ENCODE measurements at regions not wholly inside any gene's neighbourhood (a gene's known extent, or its start where the extent isn't known, plus 50 kb on each side); places are given as distances from the start of the nearest gene placed in this dataset.

DNA sequence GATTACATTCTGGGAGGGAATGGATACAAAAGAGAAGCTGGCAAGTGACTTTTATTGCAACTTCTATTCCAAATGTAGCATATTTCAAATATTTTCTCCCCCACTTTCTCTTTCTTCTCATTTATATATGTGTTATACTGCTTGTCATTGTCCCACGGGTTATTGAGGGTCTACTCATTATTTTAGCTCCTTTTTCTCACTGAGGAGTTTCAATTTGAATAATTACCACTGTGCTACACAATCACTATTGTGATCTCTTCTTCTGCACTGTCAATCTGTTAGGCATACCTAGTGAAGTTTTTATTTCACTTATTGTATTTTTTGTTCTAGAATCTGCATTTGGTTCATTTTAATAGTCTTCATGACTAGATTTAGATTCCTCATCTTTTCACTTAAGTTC is 339.7 kb downstream of the PTPRC start:
- TF ChIP-seq, protein P1, sequence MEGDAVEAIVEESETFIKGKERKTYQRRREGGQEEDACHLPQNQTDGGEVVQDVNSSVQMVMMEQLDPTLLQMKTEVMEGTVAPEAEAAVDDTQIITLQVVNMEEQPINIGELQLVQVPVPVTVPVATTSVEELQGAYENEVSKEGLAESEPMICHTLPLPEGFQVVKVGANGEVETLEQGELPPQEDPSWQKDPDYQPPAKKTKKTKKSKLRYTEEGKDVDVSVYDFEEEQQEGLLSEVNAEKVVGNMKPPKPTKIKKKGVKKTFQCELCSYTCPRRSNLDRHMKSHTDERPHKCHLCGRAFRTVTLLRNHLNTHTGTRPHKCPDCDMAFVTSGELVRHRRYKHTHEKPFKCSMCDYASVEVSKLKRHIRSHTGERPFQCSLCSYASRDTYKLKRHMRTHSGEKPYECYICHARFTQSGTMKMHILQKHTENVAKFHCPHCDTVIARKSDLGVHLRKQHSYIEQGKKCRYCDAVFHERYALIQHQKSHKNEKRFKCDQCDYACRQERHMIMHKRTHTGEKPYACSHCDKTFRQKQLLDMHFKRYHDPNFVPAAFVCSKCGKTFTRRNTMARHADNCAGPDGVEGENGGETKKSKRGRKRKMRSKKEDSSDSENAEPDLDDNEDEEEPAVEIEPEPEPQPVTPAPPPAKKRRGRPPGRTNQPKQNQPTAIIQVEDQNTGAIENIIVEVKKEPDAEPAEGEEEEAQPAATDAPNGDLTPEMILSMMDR (IDR thresholded peaks at IDR 0.05; ENCODE audit: low read depth, low read length) = no peak
- no peak overlapping the region for H3K27ac ChIP-seq
- no peaks in the 10 kb centered on the region for H3K36me3 ChIP-seq
- DNase-seq = no peak
- H3K4me3 ChIP-seq (ENCODE audit: low read depth, low read length) = no peak overlapping the region
- no peaks in the 10 kb centered on the region for H3K9me3 ChIP-seq (ENCODE audit: severe bottlenecking)
- no peaks in the 10 kb centered on the region for H3K27me3 ChIP-seq (ENCODE audit: insufficient read depth, low read depth, severe bottlenecking)

DNA sequence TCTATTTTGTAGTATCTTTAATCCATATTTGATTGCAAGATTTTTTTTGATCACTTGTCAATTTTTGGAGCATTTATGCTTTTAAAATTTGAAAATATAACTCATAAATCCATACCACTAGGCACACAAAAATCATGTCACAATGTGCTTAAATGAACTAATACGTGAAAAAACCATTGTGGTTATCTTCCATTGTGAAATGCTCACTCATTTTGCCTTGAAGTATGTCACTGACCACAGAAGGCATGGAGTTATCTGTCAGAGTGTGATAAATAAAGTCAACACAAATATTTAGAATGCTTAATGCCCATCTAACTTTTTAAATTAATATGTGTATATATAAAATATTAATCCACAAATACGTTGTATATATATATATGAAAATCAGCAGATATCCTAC is 347.2 kb downstream of the PTPRC start:
- Histone ChIP-seq H3K36me3 (no peaks in the 10 kb centered on the region), H3K9me3 (ENCODE audit: severe bottlenecking) (no peaks in the 10 kb centered on the region), H3K27me3 (ENCODE audit: insufficient read depth, low read depth, severe bottlenecking) (no peaks in the 10 kb centered on the region), H3K27ac (no peak overlapping the region), H3K4me3 (ENCODE audit: low read depth, low read length) (no peak overlapping the region)
- DNase-seq = no peak
- TF ChIP-seq, protein P1 (IDR thresholded peaks at IDR 0.05; ENCODE audit: low read depth, low read length) = no peak

DNA sequence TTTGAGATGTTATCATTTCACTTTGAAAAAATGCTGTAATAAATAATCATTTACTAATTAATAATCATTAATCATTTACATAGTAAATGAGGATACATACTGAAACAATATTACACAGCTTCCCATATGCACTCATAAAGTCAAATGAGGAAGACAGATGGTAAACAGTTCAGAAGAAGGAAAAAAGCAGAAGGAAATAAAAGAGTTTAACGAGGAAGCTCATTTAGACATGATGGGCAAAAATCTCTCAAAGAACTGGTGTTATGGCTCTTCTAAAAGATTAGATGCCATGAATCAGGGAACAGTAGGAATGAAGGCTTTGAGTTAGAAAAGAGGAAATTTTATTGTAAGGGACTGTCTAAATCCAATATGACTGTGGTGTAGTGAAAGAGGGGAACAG is 347.6 kb downstream of the PTPRC start:
- DNase-seq = no peak
- no peak overlapping the region for H3K4me3 ChIP-seq (ENCODE audit: low read depth, low read length)
- no peak overlapping the region for H3K27ac ChIP-seq
- no peaks in the 10 kb centered on the region for H3K27me3 ChIP-seq (ENCODE audit: insufficient read depth, low read depth, severe bottlenecking)
- TF ChIP-seq, protein P1 (IDR thresholded peaks at IDR 0.05; ENCODE audit: low read depth, low read length) = no peak
- no peaks in the 10 kb centered on the region for H3K9me3 ChIP-seq (ENCODE audit: severe bottlenecking)
- no peaks in the 10 kb centered on the region for H3K36me3 ChIP-seq

DNA sequence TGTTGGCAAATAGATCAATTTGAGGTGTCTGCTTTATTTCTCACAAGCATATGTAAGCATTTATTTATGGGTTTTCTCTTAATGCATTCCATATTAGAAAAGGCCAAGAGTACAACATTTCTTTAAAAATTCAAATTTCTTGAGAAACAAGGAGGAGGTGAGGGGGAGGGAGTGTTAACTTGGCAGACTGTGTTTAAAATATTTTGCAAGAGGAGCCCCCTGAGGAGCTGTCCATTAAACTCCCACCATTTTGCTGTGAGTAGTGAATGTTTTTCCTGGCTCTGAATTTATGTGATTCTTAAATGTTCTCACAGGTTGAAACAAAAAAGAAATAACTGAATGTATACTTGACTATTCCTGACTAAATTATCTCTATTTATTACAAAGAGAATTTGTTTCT is 363.8 kb downstream of the PTPRC start:
- Histone ChIP-seq H3K27ac (no peak overlapping the region), H3K36me3 (no peaks in the 10 kb centered on the region), H3K27me3 (ENCODE audit: insufficient read depth, low read depth, severe bottlenecking) (no peaks in the 10 kb centered on the region), H3K9me3 (ENCODE audit: severe bottlenecking) (no peaks in the 10 kb centered on the region), H3K4me3 (ENCODE audit: low read depth, low read length) (no peak overlapping the region)
- TF ChIP-seq, protein P1 (IDR thresholded peaks at IDR 0.05; ENCODE audit: low read depth, low read length) = no peak
- no peak for DNase-seq

DNA sequence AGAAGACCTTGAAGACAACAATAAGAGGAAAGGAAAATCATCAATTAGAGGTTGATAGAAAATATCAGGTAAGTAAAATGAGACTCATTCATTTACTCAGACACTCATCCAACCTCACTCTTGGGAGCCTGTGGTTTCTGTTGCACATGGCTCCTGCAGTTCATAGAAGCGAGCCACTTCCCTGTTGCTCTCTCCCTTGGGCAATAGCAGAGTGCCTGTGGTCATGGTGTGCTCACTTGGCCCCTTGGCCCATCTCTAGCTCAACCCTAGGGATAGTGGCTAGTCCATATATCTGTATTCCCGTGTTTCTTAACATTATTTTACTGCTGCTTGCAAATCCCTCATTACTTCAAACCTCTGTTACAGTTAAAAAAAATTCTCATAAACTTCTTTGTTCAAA is 368.6 kb downstream of the PTPRC start:
- no peak overlapping the region for H3K4me3 ChIP-seq (ENCODE audit: low read depth, low read length)
- TF ChIP-seq, protein P1 (IDR thresholded peaks at IDR 0.05; ENCODE audit: low read depth, low read length) = no peak
- H3K9me3 ChIP-seq (ENCODE audit: severe bottlenecking) = no peaks in the 10 kb centered on the region
- no peak for DNase-seq
- H3K36me3 ChIP-seq = no peaks in the 10 kb centered on the region
- no peak overlapping the region for H3K27ac ChIP-seq
- H3K27me3 ChIP-seq (ENCODE audit: insufficient read depth, low read depth, severe bottlenecking) = no peaks in the 10 kb centered on the region

DNA sequence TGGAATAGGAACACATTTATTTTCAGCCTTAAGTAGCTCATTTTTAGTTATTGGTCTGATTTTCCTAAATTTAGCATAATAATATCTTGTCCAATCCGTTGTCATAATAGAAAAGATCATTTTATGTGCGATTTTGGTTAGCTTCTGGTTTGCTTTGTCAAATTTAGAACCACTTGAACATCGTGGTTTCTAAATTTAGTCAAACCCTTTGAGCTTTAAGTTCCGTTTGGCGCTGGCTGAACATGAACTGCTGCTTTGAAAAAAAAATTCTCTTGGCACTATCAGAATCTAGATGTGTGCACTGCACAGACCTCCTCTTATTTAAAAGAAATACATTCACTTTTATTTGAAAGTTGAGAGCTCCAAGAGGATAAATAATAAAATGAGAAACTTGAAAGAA is 370.6 kb downstream of the PTPRC start:
- H3K27ac ChIP-seq = no peak overlapping the region
- no peaks in the 10 kb centered on the region for H3K36me3 ChIP-seq
- DNase-seq = no peak
- TF ChIP-seq, protein P1 (IDR thresholded peaks at IDR 0.05; ENCODE audit: low read depth, low read length) = no peak
- no peaks in the 10 kb centered on the region for H3K27me3 ChIP-seq (ENCODE audit: insufficient read depth, low read depth, severe bottlenecking)
- no peaks in the 10 kb centered on the region for H3K9me3 ChIP-seq (ENCODE audit: severe bottlenecking)
- no peak overlapping the region for H3K4me3 ChIP-seq (ENCODE audit: low read depth, low read length)
